WTC11 (cell line): ENCODE measurements at regions not wholly inside any gene's neighbourhood (a gene's known extent, or its start where the extent isn't known, plus 50 kb on each side); places are given as distances from the start of the nearest gene placed in this dataset.

Source experiments
- ATAC-seq: fragments of 200-7000 bp; cut with Tn5 transposase; 2 replicates; pipeline ENCODE4 v1.10.0; 2021; ENCODE audit warnings: mild to moderate bottlenecking, moderate library complexity
- CTCF ChIA-PET: fragments of 300-600 bp; sonication (Branson Sonifier 250); formaldehyde crosslinking; loops from one replicate; lab custom pipeline; 2021; ENCODE audit warnings: antibody characterized with exemption; lab: Charles Lee
- POLR2A ChIA-PET: fragments of 350-600 bp; sonication (Branson Sonifier 250); formaldehyde crosslinking; loops from one replicate; lab custom pipeline; 2021; ENCODE audit warnings: antibody characterized with exemption; lab: Charles Lee
- DNase-seq: peaks from one replicate; pipeline ENCODE4 v3.0.0; 2021; ENCODE audit warnings: low spot score
- H3K27ac Mint-ChIP-seq: 2 replicates; pipeline ENCODE4 v1.8.0; 2021; ENCODE audit warnings: mixed read lengths
- H3K27me3 Mint-ChIP-seq: 2 replicates; pipeline ENCODE4 v1.8.0; 2021; ENCODE audit warnings: low read depth, mild to moderate bottlenecking, moderate library complexity, mixed read lengths
- H3K36me3 Mint-ChIP-seq: 2 replicates; pipeline ENCODE4 v1.8.0; 2021; ENCODE audit warnings: mixed read lengths
- H3K4me1 Mint-ChIP-seq: 2 replicates; pipeline ENCODE4 v1.8.0; 2022; ENCODE audit warnings: mixed read lengths
- H3K4me3 Mint-ChIP-seq: 2 replicates; pipeline ENCODE4 v1.8.0; 2021; ENCODE audit warnings: mild to moderate bottlenecking, moderate library complexity, mixed read lengths
- H3K9me3 Mint-ChIP-seq: 2 replicates; pipeline ENCODE4 v1.8.0; 2021; ENCODE audit warnings: mixed read lengths
- AFF4 ChIP-seq: sonication (generic); formaldehyde crosslinking; IDR thresholded peaks from 2 replicates; pipeline ENCODE4 v1.8.1; 2023; ENCODE audit warnings: mild to moderate bottlenecking, missing genetic modification reagents, borderline replicate concordance
- AR ChIP-seq: fragments of 250-450 bp; sonication (Bioruptor Pico); IDR thresholded peaks from 2 replicates; pipeline ENCODE4 v1.9.0; 2021; ENCODE audit warnings: mild to moderate bottlenecking
- ATF3 ChIP-seq: sonication (generic); formaldehyde crosslinking; conservative IDR thresholded peaks from 2 replicates; pipeline ENCODE4 v1.8.1; 2022; ENCODE audit warnings: mild to moderate bottlenecking, missing genetic modification reagents
- CDX4 ChIP-seq: fragments of 250-450 bp; sonication (Bioruptor Pico); IDR thresholded peaks from 2 replicates; pipeline ENCODE4 v1.9.0; 2021; ENCODE audit warnings: moderate library complexity, mild to moderate bottlenecking, inconsistent platforms, borderline replicate concordance
- CREB1 ChIP-seq: sonication (generic); formaldehyde crosslinking; IDR thresholded peaks from 2 replicates; pipeline ENCODE4 v1.8.0; 2023; ENCODE audit warnings: mild to moderate bottlenecking, missing genetic modification reagents
- CREM ChIP-seq: sonication (generic); formaldehyde crosslinking; IDR thresholded peaks from 2 replicates; pipeline ENCODE4 v1.8.1; 2022; ENCODE audit warnings: mild to moderate bottlenecking, missing genetic modification reagents, moderate library complexity
- FOXJ3 ChIP-seq: sonication (generic); formaldehyde crosslinking; IDR thresholded peaks from 2 replicates; pipeline ENCODE4 v1.9.0; 2021; ENCODE audit warnings: missing genetic modification reagents, mild to moderate bottlenecking, borderline replicate concordance
- HMGA2 ChIP-seq: fragments of 250-450 bp; sonication (Bioruptor Pico); IDR thresholded peaks from 2 replicates; pipeline ENCODE4 v1.4.0; 2021; ENCODE audit warnings: mild to moderate bottlenecking, moderate library complexity
- JUN ChIP-seq: sonication (generic); formaldehyde crosslinking; IDR thresholded peaks from 2 replicates; pipeline ENCODE4 v1.8.0; 2023; ENCODE audit warnings: mild to moderate bottlenecking, missing genetic modification reagents
- PREB ChIP-seq: sonication (generic); formaldehyde crosslinking; IDR thresholded peaks from 2 replicates; pipeline ENCODE4 v1.8.1; 2022; ENCODE audit warnings: mild to moderate bottlenecking, missing genetic modification reagents, moderate library complexity, borderline replicate concordance
- PRRX2 ChIP-seq: fragments of 250-450 bp; sonication (Bioruptor Pico); IDR thresholded peaks from 2 replicates; pipeline ENCODE4 v1.8.0; 2021; ENCODE audit warnings: mild to moderate bottlenecking
- RORB ChIP-seq: fragments of 250-450 bp; sonication (Bioruptor Pico); IDR thresholded peaks from 2 replicates; pipeline ENCODE4 v1.9.0; 2021; ENCODE audit warnings: mild to moderate bottlenecking
- SMAD4 ChIP-seq: sonication (generic); formaldehyde crosslinking; IDR thresholded peaks from 2 replicates; pipeline ENCODE4 v1.8.0; 2022; ENCODE audit warnings: mild to moderate bottlenecking, missing genetic modification reagents
- STAT6 ChIP-seq: sonication (generic); formaldehyde crosslinking; conservative IDR thresholded peaks from 2 replicates; pipeline ENCODE4 v1.8.1; 2023; ENCODE audit warnings: mild to moderate bottlenecking, low read depth, missing genetic modification reagents, moderate library complexity
- TP53 ChIP-seq: sonication (generic); formaldehyde crosslinking; IDR thresholded peaks from 2 replicates; pipeline ENCODE4 v1.8.1; 2023; ENCODE audit warnings: mild to moderate bottlenecking, missing genetic modification reagents
- ZNF121 ChIP-seq: sonication (generic); formaldehyde crosslinking; IDR thresholded peaks from 2 replicates; pipeline ENCODE4 v1.8.0; 2023; ENCODE audit warnings: missing genetic modification reagents
- ZNF219 ChIP-seq: sonication (generic); formaldehyde crosslinking; IDR thresholded peaks from 2 replicates; pipeline ENCODE4 v1.8.0; 2023; ENCODE audit warnings: missing genetic modification reagents, mild to moderate bottlenecking, borderline replicate concordance
- ZNF512 ChIP-seq: sonication (generic); formaldehyde crosslinking; IDR thresholded peaks from 2 replicates; pipeline ENCODE4 v1.8.1; 2022; ENCODE audit warnings: missing genetic modification reagents, borderline replicate concordance
- ZNF532 ChIP-seq: fragments of 250-450 bp; sonication (Bioruptor Pico); IDR thresholded peaks from 2 replicates; pipeline ENCODE4 v1.9.0; 2021; ENCODE audit warnings: mild to moderate bottlenecking, borderline replicate concordance

GRCh38 chr1:23638188-23638619 lies 53.4 kb upstream of the RPL11 start (continued):
- no peak for TF ChIP-seq ZNF532 (CRISPR knock-in tag)
- TF ChIP-seq AFF4 (CRISPR knock-in tag) = no peak
- no peak for TF ChIP-seq FOXJ3 (CRISPR knock-in tag)
- TF ChIP-seq CREB1 (CRISPR knock-in tag) = no peak
- TF ChIP-seq HMGA2 = no peak
- no peak for TF ChIP-seq PRRX2 (CRISPR knock-in tag)
- no peak for TF ChIP-seq PREB (CRISPR knock-in tag)
- TF ChIP-seq TP53 (CRISPR knock-in tag) = no peak
- TF ChIP-seq CREM (CRISPR knock-in tag) = no peak
- no peak for TF ChIP-seq ZNF121
- TF ChIP-seq CDX4 (CRISPR knock-in tag) = no peak
- TF ChIP-seq ZNF219 = no peak
- no peak for TF ChIP-seq STAT6 (CRISPR knock-in tag)

GRCh38 chr1:23636009-23636408 lies 55.6 kb upstream of the RPL11 start:
- CTCF ChIA-PET = interaction anchor here (0.6 to 6.9 kb wide), 9 partner anchors 8 to 93 kb away, joined by 5 to 341 read pairs (median 37); partner anchors contain the start of gene ID3
- Mint-ChIP-seq H3K9me3 (no peaks in the 10 kb centered on the region), H3K27ac (0 out of 2 replicates have a peak overlapping the region, but pooled peaks have one; percentile 7), H3K27me3 (no peaks in the 10 kb centered on the region; the same call in 1 of the 2 replicates), H3K4me1 (peaks cover 28% of the 10 kb centered on the region), H3K4me3 (no peak overlapping the region), H3K36me3 (no peaks in the 10 kb centered on the region)
- ATAC-seq (no peak), DNase-seq (no peak)
- no peak for TF ChIP-seq SMAD4 (CRISPR knock-in tag)
- TF ChIP-seq ZNF512 (CRISPR knock-in tag) = no peak
- TF ChIP-seq JUN = no peak
- no peak for TF ChIP-seq FOXJ3 (CRISPR knock-in tag)
- TF ChIP-seq ATF3 = no peak
- no peak for TF ChIP-seq AR (CRISPR knock-in tag)
- no peak for TF ChIP-seq RORB
- POLR2A ChIA-PET = interaction anchor here (0.7 to 2.8 kb wide), 2 partner anchors 36 to 81 kb away, joined by 3 to 26 read pairs; no protein-coding TSS in a partner anchor
